Central memory CD8-positive, alpha-beta T cell (primary cell): ENCODE measurements at regions not wholly inside any gene's neighbourhood (a gene's known extent, or its start where the extent isn't known, plus 50 kb on each side); places are given as distances from the start of the nearest gene placed in this dataset.
"Not testable (repeated sequence)": the region's sequence is repeated elsewhere in the genome, so short reads cannot be mapped to it uniquely, and the experiment has no call there.

Source experiments
- ATAC-seq: fragments of 150-1000 bp; cut with Tn5 transposase; replicated peaks from 2 replicates; pipeline ENCODE4 v1.10.0; 2022; ENCODE audit warnings: mild to moderate bottlenecking, moderate FRiP score, moderate number of reproducible peaks; ENCODE audit not compliant: poor library complexity, severe bottlenecking; ENCODE audit errors: extremely low read depth
- DNase-seq, 2 donors: peaks; one replicate each; pipeline ENCODE4 v3.0.0; 2021; ENCODE audit warnings: low spot score in 2 of 2
- H3K27ac Mint-ChIP-seq: one replicate; pipeline ENCODE4 v1.8.0; 2022; ENCODE audit warnings: low read depth, mild to moderate bottlenecking, moderate library complexity, mixed read lengths
- H3K27me3 Mint-ChIP-seq: one replicate; pipeline ENCODE4 v1.8.0; 2022; ENCODE audit warnings: mixed read lengths
- H3K36me3 Mint-ChIP-seq: one replicate; pipeline ENCODE4 v1.8.0; 2022; ENCODE audit warnings: mild to moderate bottlenecking, moderate library complexity, mixed read lengths; ENCODE audit not compliant: insufficient read depth
- H3K4me1 Mint-ChIP-seq: one replicate; pipeline ENCODE4 v1.8.0; 2022; ENCODE audit warnings: mixed read lengths
- H3K4me3 Mint-ChIP-seq: one replicate; pipeline ENCODE4 v1.8.0; 2022; ENCODE audit warnings: mild to moderate bottlenecking, moderate library complexity, mixed read lengths
- H3K9me3 Mint-ChIP-seq: one replicate; pipeline ENCODE4 v1.8.0; 2022; ENCODE audit warnings: mixed read lengths

DNA sequence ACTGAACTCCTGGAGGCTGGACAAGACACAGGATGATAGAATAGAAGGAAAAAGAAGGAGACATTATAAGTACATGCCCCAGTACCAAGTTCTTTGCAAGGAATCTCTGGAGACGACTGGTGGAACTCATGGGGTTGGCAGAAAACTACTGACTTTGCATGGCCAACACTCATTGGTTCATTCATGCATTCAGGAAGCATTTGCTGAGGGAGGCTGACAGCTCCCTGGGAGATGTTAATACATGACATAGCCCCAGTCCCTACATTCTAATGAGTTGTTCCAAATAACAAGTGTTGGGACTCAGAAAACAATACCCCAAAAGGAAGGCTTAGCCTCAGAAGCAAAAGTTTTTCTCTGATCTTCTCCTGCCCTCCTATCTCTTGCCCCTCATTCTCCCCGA is 172.8 kb upstream of the IRF2BP2 start:
- Mint-ChIP-seq H3K9me3 (no peaks in the 10 kb centered on the region), H3K27me3 (no peaks in the 10 kb centered on the region), H3K4me3 (no peak overlapping the region), H3K27ac (no peak overlapping the region), H3K4me1 (no peaks in the 10 kb centered on the region), H3K36me3 (no peaks in the 10 kb centered on the region)
- ATAC-seq (no peak), DNase-seq (no peak)

DNA sequence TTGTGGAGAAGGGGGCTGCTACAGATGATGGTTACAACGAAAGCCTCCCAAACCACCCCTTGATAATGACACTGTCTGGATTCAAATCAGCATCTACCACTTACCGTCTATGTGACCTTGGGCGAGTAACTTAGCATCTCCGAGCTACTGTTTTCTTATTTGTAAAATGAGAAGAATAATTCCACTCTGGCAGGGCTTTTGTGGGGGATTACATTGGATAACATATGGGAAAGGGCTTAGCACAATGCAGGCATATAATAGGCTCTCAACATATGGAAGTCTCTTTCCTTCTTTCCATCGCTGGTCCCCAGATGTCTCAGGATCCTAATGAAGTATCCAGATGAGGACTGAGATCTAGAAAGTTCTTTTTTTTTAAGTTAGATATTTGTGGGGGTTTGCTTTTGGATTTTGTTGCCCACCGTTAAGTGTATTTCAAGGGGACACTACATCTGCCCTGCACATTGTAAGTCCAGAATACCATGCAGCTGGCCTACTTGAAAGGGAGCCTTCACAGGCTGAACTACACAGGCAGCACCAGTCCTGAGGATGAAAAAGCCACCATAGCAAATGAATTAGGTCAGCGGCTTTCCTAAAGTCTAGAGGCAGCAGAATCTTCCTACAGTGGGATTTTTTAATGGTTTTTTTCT is 172.2 kb upstream of the IRF2BP2 start:
- no peak overlapping the region for H3K4me3 Mint-ChIP-seq

DNA sequence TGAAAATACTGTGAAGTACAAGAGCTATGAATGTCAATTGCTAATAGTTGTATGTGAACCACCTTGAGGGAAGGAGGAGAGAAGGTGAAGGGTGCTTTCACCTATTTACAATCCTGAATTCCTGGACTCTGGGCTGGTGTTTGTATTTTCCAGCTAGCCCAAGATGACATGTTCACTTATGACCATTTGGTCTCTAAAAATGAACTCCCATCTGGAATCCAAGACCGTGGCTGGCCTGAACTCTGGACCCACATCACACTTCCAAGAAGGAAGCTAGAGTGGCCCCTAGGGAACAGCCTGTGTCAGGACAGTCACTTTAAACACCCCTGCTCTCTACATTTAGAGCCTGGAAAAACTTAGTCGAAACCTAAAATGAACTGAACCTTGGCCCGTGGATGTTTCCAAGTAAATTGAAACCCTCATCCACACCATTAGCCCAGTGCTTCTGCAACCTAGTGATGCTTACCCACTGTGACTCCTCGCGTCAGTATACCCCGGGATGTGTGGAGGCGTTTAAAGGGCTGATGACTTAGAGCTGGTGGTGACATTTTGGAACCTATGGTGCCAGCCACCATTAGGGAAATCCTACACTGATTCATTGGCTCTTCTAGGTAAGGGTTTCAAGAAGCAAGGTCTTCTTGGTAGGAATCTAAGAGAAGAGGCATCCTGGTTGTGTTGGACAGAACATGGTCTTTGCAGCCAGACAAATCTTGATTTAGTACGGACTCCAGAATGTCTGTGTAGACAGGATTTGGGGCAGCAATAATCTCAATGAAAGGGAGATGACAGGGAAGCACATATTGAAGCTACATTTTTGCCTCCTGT is 171.5 kb upstream of the IRF2BP2 start:
- Mint-ChIP-seq H3K27ac (no peak overlapping the region), H3K27me3 (no peaks in the 10 kb centered on the region), H3K36me3 (no peaks in the 10 kb centered on the region), H3K4me1 (no peaks in the 10 kb centered on the region), H3K4me3 (no peak overlapping the region), H3K9me3 (no peaks in the 10 kb centered on the region)
- DNase-seq = no peak
- ATAC-seq = no peak

More for the DNA sequence above, 172.2 kb upstream of the IRF2BP2 start:
- no peaks in the 10 kb centered on the region for H3K4me1 Mint-ChIP-seq
- no peaks in the 10 kb centered on the region for H3K27me3 Mint-ChIP-seq
- no peaks in the 10 kb centered on the region for H3K9me3 Mint-ChIP-seq
- H3K27ac Mint-ChIP-seq = no peak overlapping the region
- H3K36me3 Mint-ChIP-seq = no peaks in the 10 kb centered on the region
- ATAC-seq (no peak), DNase-seq (no peak)

DNA sequence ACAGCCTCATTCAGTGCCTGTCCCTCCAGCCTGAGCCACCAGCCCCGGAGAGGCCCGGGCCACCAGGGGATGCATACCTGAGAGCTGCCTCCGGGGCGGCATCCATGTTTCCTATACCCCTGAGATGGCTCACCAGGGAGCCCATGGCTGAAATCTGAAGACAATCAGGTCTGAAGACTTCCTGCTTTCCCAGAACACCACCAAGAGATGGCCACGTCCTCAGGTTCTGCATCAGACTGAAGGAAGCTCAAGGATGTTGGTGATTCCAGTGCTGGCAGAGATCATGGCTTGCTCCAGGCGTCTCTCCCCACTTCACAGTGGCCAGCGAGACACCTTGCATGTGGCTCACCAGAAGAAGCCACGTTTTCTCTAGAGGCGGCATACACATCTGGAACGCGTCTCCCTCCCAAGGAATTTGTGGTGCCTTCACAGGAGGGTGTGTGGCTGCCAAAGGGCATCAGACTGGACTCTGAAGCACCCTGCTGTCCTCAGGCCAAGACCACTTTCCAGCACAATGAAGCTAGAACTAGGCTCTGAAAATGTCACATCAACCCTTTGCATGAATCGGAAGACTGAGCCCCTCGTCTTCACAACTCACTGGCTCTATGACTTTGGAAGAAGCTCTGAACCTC is 170.7 kb upstream of the IRF2BP2 start:
- Mint-ChIP-seq H3K36me3 (no peaks in the 10 kb centered on the region), H3K4me3 (no peak overlapping the region), H3K4me1 (no peaks in the 10 kb centered on the region), H3K27me3 (no peaks in the 10 kb centered on the region), H3K27ac (no peak overlapping the region), H3K9me3 (no peaks in the 10 kb centered on the region)
- DNase-seq (no peak), ATAC-seq (no peak)

DNA sequence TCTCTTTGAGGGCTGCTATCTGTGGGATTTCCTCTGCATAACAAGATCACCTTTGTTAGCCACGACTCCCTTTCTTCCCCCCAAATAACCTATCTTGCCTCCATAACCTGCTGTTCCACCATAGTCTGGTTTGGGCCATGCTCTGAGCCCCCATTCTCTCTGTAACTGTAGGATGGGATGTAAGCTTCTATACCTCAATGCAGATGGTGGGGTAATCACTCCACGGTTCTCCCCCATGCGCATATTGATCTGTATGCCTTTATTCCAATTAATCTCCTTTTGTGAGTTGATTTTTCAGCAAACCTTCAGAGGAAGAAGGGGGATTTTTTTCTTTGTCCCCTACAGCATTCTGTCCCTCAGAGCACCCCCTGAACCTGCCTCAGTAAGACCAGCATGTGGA is 170.1 kb upstream of the IRF2BP2 start:
- Mint-ChIP-seq H3K27ac (no peak overlapping the region), H3K9me3 (no peaks in the 10 kb centered on the region), H3K27me3 (no peaks in the 10 kb centered on the region), H3K4me3 (no peak overlapping the region), H3K4me1 (no peaks in the 10 kb centered on the region), H3K36me3 (no peaks in the 10 kb centered on the region)
- ATAC-seq (no peak), DNase-seq (no peak)

DNA sequence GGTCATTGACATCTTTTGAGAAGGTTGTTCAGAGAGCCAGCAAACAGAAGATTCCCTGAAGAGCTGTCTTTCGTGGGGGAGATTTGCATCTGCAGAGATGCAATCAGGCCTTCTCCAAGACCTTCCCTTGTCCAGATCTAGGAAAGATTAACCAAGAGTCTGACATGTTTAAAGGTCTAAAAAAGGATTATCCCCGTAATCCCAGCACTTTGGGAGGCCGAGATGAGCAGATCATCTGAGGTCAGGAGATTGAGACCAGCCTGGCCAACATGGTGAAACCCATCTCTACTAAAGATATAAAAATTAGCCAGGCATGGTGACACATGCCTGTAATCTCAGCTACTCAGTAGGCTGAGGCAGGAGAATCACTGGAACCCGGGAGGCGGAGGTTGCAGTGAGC is 169.6 kb upstream of the IRF2BP2 start:
- H3K27ac Mint-ChIP-seq, H3K27me3 Mint-ChIP-seq, H3K36me3 Mint-ChIP-seq, H3K4me3 Mint-ChIP-seq, H3K9me3 Mint-ChIP-seq, H3K4me1 Mint-ChIP-seq, DNase-seq, ATAC-seq: not testable (repeated sequence)

DNA sequence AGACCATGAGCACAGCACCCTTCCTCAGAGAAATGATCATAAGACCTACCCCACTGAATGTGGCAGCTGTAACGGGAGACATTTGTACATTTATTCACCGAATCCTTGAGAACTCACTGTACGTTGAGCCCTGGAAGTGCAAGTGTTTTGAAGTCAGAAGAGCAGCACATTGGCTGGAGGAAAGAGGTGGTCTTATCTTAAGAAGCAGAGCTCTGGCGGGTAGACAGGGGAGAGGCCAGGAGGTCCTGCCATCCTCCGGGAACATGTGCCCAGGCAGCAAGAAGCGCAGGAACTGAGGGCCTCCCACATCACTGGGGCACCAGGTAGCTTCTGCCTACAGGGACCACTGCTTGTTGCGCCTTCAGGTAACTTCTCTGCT is 169.2 kb upstream of the IRF2BP2 start:
- no peak overlapping the region for H3K27ac Mint-ChIP-seq
- no peaks in the 10 kb centered on the region for H3K36me3 Mint-ChIP-seq
- H3K4me3 Mint-ChIP-seq = no peak overlapping the region
- H3K4me1 Mint-ChIP-seq = no peaks in the 10 kb centered on the region
- DNase-seq (no peak), ATAC-seq (no peak)
- H3K9me3 Mint-ChIP-seq = no peaks in the 10 kb centered on the region
- no peaks in the 10 kb centered on the region for H3K27me3 Mint-ChIP-seq

DNA sequence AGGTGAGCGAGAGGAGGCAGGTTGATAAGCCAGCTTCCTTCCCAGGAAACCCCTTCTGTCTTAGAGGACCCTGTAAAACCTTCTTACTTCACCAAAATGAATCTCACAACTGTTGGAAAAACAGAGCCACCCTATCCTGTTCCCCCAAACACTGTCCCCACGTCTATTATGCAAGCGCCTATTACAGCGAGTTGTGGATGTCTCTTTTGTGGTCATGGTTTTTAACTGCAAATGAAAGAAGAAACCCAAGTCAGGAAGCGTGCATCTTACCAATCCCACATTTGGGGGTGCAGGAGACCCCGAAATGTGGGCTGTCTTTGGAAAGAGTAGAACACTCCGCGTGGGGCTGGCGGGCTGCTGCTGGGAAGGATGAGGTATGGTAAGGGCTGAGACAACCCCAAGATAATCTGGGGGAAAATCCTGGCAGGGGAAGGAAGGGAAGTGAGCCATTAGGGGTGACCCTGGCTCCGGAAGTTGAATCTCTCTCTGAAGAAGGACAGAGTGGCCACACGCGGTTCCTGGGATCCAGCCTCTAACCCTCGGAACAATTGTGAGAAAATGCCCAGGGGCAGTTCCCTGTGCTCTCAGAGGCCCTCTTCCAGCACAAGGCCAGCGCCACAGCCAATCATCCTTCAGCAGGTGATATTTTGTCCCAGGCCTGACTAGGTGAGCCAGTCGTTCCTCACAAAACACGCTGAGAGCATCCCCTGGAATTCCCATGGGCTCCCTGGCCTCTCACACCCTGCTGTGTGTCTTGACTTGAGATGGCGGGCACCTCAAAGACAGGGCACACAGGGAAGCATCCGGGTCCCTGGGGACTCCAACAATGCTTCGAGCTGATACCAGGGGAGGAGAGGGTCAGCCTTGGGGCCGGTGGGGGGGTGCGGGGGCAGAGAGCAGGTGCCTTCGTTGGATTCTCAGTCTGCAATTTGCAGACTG is 168.5 kb upstream of the IRF2BP2 start:
- Mint-ChIP-seq H3K4me3 (no peak overlapping the region), H3K9me3 (no peaks in the 10 kb centered on the region), H3K27me3 (no peaks in the 10 kb centered on the region), H3K4me1 (no peaks in the 10 kb centered on the region), H3K27ac (no peak overlapping the region), H3K36me3 (no peaks in the 10 kb centered on the region)
- ATAC-seq = peak; percentile 36
- DNase-seq = no peak

DNA sequence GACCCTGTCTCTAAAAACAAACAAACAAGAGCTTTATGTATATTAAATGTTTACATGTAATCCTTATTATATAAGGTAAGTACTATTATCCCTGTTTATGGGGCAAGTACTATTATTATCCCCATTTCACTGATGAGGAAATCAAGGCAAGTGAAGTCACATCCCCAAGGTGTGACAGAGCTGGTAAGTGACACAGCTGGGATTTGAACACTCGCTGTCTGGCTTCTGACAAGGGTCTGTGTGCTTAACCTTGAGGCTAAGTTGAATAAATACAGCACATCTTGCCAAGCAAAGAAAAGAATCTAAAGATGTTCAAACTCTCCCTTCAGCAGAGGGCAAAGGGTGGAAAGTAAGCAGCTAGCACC is 167.9 kb upstream of the IRF2BP2 start:
- ATAC-seq = no peak
- no peak overlapping the region for H3K27ac Mint-ChIP-seq
- H3K36me3 Mint-ChIP-seq = peaks cover 1% of the 10 kb centered on the region

DNA sequence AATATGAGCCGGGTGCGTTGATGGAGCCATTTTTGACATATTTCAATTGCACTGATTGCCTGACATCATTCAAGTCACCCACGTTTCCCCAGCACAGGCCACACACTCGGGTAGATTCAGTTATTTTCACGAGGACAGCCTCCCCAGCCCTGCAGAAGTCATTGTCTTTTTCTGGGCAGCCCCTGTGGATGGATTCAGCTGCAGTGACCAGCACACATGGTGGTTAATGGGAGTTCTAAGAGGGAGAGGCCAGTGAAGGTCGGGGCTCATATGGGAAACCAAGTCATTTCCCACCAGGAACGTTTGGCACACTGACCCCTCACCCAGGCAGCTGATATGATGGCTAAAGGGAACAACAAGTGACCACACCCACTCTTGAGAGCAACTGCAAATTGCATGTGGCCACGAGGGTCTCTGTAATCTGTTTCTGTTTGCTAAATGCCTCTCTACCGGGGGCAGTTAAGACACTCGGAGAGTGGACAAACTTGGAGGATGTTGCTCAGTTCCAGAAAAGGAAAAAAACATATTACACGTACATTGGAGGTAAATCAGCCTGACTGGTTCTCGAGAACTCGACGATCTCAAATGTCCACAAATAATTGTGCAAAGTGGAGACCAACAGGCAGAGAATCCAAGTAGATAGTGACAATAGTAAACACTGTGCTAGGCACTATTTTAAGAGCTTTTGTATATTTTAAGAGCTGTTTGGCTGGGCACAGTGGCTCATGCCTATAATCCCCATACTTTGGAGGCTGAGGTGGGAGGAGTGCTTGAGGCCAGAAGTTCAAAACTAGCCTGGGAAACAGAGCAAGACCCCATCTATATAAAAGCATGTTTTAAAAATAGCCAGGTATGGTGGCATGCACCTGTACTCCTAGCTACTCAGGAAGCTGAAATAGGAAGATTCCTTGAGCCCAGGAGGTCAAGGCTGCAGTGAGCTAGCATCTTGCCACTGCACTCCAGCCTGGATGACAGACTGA is 167.2 kb upstream of the IRF2BP2 start:
- no peak overlapping the region for H3K4me3 Mint-ChIP-seq
- H3K36me3 Mint-ChIP-seq = peaks cover 6% of the 10 kb centered on the region
- no peaks in the 10 kb centered on the region for H3K9me3 Mint-ChIP-seq
- no peaks in the 10 kb centered on the region for H3K27me3 Mint-ChIP-seq
- DNase-seq (no peak), ATAC-seq (no peak)
- no peak overlapping the region for H3K27ac Mint-ChIP-seq
- H3K4me1 Mint-ChIP-seq = peaks cover 10% of the 10 kb centered on the region

More for the DNA sequence above, 167.9 kb upstream of the IRF2BP2 start:
- no peaks in the 10 kb centered on the region for H3K27me3 Mint-ChIP-seq
- peaks cover 4% of the 10 kb centered on the region for H3K4me1 Mint-ChIP-seq
- H3K9me3 Mint-ChIP-seq = no peaks in the 10 kb centered on the region
- no peak overlapping the region for H3K4me3 Mint-ChIP-seq
- DNase-seq = no peak

DNA sequence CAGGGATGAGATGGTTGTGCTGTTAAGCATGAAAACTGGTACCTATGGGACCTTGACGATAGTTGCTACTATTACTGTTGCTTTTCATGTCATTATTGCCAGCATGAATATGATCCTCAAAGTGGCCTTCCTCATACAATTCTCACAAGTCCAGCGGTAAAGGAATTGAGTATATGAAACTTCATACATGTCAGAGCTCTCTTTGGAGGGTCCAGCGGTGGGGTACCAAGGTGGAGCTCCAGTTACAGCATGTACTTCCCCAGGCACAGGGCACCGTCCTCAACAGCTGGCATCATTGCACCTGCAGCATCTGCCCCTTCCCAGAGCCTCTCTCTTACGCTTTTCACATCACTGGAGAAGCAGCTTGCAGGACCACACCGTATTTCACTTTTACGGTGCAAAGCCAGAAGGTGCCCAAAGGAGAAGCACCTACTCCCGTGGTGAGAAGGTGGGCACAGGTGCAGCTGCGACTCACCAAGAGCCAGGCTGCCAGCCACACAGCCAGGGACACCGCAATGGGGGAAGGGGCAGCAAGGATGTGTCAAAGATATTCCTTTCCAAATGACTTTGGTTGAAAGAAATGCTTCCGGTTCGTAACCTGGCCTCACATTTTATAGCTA is 166.4 kb upstream of the IRF2BP2 start:
- peaks cover 18% of the 10 kb centered on the region for H3K4me1 Mint-ChIP-seq
- ATAC-seq (no peak), DNase-seq (no peak)
- peaks cover 6% of the 10 kb centered on the region for H3K36me3 Mint-ChIP-seq
- H3K27ac Mint-ChIP-seq = no peak overlapping the region
- no peaks in the 10 kb centered on the region for H3K27me3 Mint-ChIP-seq
- no peak overlapping the region for H3K4me3 Mint-ChIP-seq
- H3K9me3 Mint-ChIP-seq = no peaks in the 10 kb centered on the region
